Neuronal stem cell (in vitro differentiated cells): ENCODE measurements at regions not wholly inside any gene's neighbourhood (a gene's known extent, or its start where the extent isn't known, plus 50 kb on each side); places are given as distances from the start of the nearest gene placed in this dataset.
"Not testable (repeated sequence)": the region's sequence is repeated elsewhere in the genome, so short reads cannot be mapped to it uniquely, and the experiment has no call there.

Source experiments
- DNase-seq: peaks from one replicate; pipeline ENCODE4 v3.0.0-alpha.2; 2013; ENCODE audit warnings: low spot score
- H2AFZ ChIP-seq: one replicate; pipeline ENCODE4 v1.6.1; 2013; ENCODE audit warnings: mild to moderate bottlenecking, low read length, inconsistent platforms
- H2AK5ac ChIP-seq: 2 replicates; pipeline ENCODE4 v1.6.1; 2013; ENCODE audit warnings: low read depth, mild to moderate bottlenecking, inconsistent platforms, low read length, moderate library complexity, mixed read lengths
- H2BK120ac ChIP-seq: 2 replicates; pipeline ENCODE4 v1.6.1; 2013; ENCODE audit warnings: low read depth, mild to moderate bottlenecking, inconsistent platforms, low read length, moderate library complexity, mixed read lengths
- H2BK12ac ChIP-seq: one replicate; pipeline ENCODE4 v1.6.1; 2013; ENCODE audit warnings: low read length, inconsistent platforms
- H2BK15ac ChIP-seq: 2 replicates; pipeline ENCODE4 v1.6.1; 2013; ENCODE audit warnings: mild to moderate bottlenecking, low read length, inconsistent platforms, mixed read lengths
- H2BK5ac ChIP-seq: one replicate; pipeline ENCODE4 v1.6.1; 2013; ENCODE audit warnings: inconsistent platforms, mild to moderate bottlenecking, low read length, moderate library complexity
- H3K14ac ChIP-seq: one replicate; pipeline ENCODE4 v1.6.1; 2013; ENCODE audit warnings: low read length, inconsistent platforms
- H3K18ac ChIP-seq: 2 replicates; pipeline ENCODE4 v1.6.1; 2013; ENCODE audit warnings: low read length, inconsistent platforms
- H3K23ac ChIP-seq: 2 replicates; pipeline ENCODE4 v1.6.1; 2013; ENCODE audit warnings: low read depth, mild to moderate bottlenecking, mixed read lengths, low read length, inconsistent platforms; ENCODE audit not compliant: poor library complexity
- H3K27ac ChIP-seq: replicated peaks from 3 replicates; pipeline ENCODE4 v1.5.1; 2013; ENCODE audit warnings: low read length, inconsistent platforms
- H3K27me3 ChIP-seq, 3 experiments: 2 replicates each; pipeline ENCODE4 v1.6.1; 2013; ENCODE audit warnings: low read length in 3 of 3, mild to moderate bottlenecking in 2 of 3, inconsistent platforms in 1 of 3, low read depth in 1 of 3, mixed read lengths in 1 of 3, moderate library complexity in 1 of 3; ENCODE audit not compliant: control insufficient read depth in 3 of 3, insufficient read depth in 3 of 3
- H3K36me3 ChIP-seq, 2 donors: replicated peaks in 1 of 2; 2 replicates each; pipeline ENCODE4 v1.6.1; 2013; ENCODE audit warnings: low read length in 2 of 2; ENCODE audit not compliant: control insufficient read depth in 2 of 2, insufficient read depth in 2 of 2
- H3K4ac ChIP-seq: 2 replicates; pipeline ENCODE4 v1.6.1; 2013; ENCODE audit warnings: inconsistent platforms, mild to moderate bottlenecking, low read length, moderate library complexity
- H3K4me1 ChIP-seq, 2 donors: 1 replicate in 1 of 2; 2 replicates in 1 of 2; pipeline ENCODE4 v1.6.1; 2013; ENCODE audit warnings: low read length in 2 of 2, low read depth in 1 of 2; ENCODE audit not compliant: control insufficient read depth in 2 of 2, insufficient read depth in 1 of 2
- H3K4me2 ChIP-seq: one replicate; pipeline ENCODE4 v1.6.1; 2013; ENCODE audit warnings: mild to moderate bottlenecking, low read length, inconsistent platforms; ENCODE audit not compliant: insufficient read depth, poor library complexity, severe bottlenecking
- H3K4me3 ChIP-seq, 2 donors: 2 replicates each; pipeline ENCODE4 v1.5.1; 2013; ENCODE audit warnings: low read length in 2 of 2, mild to moderate bottlenecking in 2 of 2, inconsistent platforms in 1 of 2, moderate library complexity in 1 of 2
- H3K79me1 ChIP-seq: one replicate; pipeline ENCODE4 v1.6.1; 2013; ENCODE audit warnings: low read depth, mild to moderate bottlenecking, inconsistent platforms, low read length, moderate library complexity
- H3K9ac ChIP-seq: one replicate; pipeline ENCODE4 v1.6.1; 2013; ENCODE audit warnings: mild to moderate bottlenecking, low read depth, low read length, inconsistent platforms; ENCODE audit not compliant: poor library complexity
- H3K9me3 ChIP-seq, 2 donors: replicated peaks in 1 of 2; 2 replicates each; pipeline versions ENCODE3 to v1.6.1; 2013; ENCODE audit warnings: low read length in 2 of 2, mild to moderate bottlenecking in 2 of 2, inconsistent platforms in 1 of 2, low read depth in 1 of 2, mixed read lengths in 1 of 2, moderate library complexity in 1 of 2; ENCODE audit not compliant: control insufficient read depth in 2 of 2, insufficient read depth in 1 of 2
- H4K8ac ChIP-seq: one replicate; pipeline ENCODE4 v1.6.1; 2013; ENCODE audit warnings: low read depth, mild to moderate bottlenecking, inconsistent platforms, low read length, moderate library complexity
- H4K91ac ChIP-seq: one replicate; pipeline ENCODE4 v1.6.1; 2013; ENCODE audit warnings: low read length, low read depth, mild to moderate bottlenecking, inconsistent platforms; ENCODE audit not compliant: poor library complexity
- WGBS, 2 donors: extraction: QIAGEN DNeasy Blood & Tissue Kit; methylation state at CpG; one replicate each; pipeline ENCODE4 v1.1.7; 2013; ENCODE audit warnings: missing lambda C conversion rate in 2 of 2, mixed read lengths in 1 of 2; ENCODE audit not compliant: insufficient read length in 2 of 2, insufficient replicate concordance in 1 of 2; ENCODE audit errors: extremely low coverage in 2 of 2; 5-methylcytosine and 5-hydroxymethylcytosine counted together

DNA sequence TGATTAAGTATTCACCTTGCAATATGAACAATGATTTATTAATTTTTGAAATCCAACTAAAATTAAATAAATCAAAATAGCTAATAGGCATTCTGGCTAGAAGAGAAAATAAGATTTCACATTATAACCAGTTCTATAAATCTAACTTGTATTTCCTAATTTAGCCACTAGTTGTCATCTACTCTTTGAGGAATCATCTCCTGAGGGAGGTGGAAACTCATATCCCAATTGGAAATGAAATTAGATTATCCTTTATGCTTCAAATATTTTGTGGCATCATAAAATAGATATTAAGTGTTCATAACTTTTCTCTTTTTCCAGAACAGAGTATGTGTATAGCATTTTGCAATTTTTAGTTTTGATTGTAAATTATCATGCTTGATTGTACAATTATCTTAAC lies 558.5 kb upstream of the DIAPH2 start:
- Histone ChIP-seq H2AFZ (no peak overlapping the region), H3K9ac (no peak overlapping the region), H2BK15ac (no peak overlapping the region), H3K14ac (no peak overlapping the region), H3K4me3 (no peak overlapping the region), H3K27me3 (no peaks in the 10 kb centered on the region), H3K36me3 (no peaks in the 10 kb centered on the region), H3K4me1 (no peaks in the 10 kb centered on the region), H3K4me2 (no peak overlapping the region), H2BK120ac (no peak overlapping the region), H4K91ac (no peak overlapping the region), H4K8ac (no peak overlapping the region), H3K18ac (no peak overlapping the region), H3K27ac (no peak overlapping the region), H3K4ac (no peak overlapping the region), H2AK5ac (no peak overlapping the region), H3K23ac (no peak overlapping the region), H2BK5ac (no peak overlapping the region), H2BK12ac (no peak overlapping the region), H3K79me1 (no peaks in the 10 kb centered on the region), H3K9me3 (no peaks in the 10 kb centered on the region)
- no peak for DNase-seq

DNA sequence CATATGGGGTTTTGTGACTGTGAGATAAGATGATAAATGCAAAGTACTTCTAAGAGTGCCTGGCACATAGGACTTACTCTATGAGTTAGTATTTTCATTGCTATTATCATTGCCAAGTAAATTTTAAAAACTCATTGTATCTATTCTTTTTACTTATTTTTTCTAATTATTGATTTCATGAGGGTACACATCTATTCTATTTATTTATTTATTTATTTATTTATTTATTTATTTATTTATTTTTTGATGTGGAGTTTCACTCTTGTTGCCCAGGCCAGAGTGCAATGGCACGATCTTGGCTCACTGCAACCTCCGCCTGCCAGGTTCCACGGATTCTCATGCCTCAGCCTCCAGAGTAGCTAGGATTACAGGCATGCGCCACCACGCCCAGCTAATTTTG lies 556.6 kb upstream of the DIAPH2 start:
- H4K91ac ChIP-seq, H4K8ac ChIP-seq, H3K27me3 ChIP-seq, H2BK5ac ChIP-seq, H3K79me1 ChIP-seq, H3K36me3 ChIP-seq, H2AFZ ChIP-seq, H3K27ac ChIP-seq, H2BK15ac ChIP-seq, H3K4me1 ChIP-seq, H2BK12ac ChIP-seq, H3K14ac ChIP-seq, H3K18ac ChIP-seq, H3K4ac ChIP-seq, H3K4me3 ChIP-seq, H2AK5ac ChIP-seq, H3K23ac ChIP-seq, H3K9ac ChIP-seq, H2BK120ac ChIP-seq, DNase-seq, H3K9me3 ChIP-seq, H3K4me2 ChIP-seq: not testable (repeated sequence)
- no CpG with 5 or more reads among the region's 5 CpGs for WGBS, 2 donors

- WGBS, 2 donors: no CpG with 5 or more reads among the region's 1 CpG
- Histone ChIP-seq H3K14ac (no peak overlapping the region), H3K4me2 (no peak overlapping the region), H3K36me3 (no peaks in the 10 kb centered on the region), H2BK15ac (no peak overlapping the region), H3K18ac (no peak overlapping the region), H2BK5ac (no peak overlapping the region), H2AFZ (no peak overlapping the region), H3K4me1 (no peaks in the 10 kb centered on the region), H2AK5ac (no peak overlapping the region), H3K4ac (no peak overlapping the region), H3K4me3 (no peak overlapping the region), H4K8ac (no peak overlapping the region), H3K27ac (no peak overlapping the region), H3K9me3 (no peaks in the 10 kb centered on the region), H3K79me1 (no peaks in the 10 kb centered on the region), H3K23ac (no peak overlapping the region), H3K9ac (no peak overlapping the region), H2BK120ac (no peak overlapping the region), H3K27me3 (no peaks in the 10 kb centered on the region), H2BK12ac (no peak overlapping the region), H4K91ac (no peak overlapping the region)
- no peak for DNase-seq
Measured at GRCh38 chrX:96140796-96141195, 543.8 kb upstream of the DIAPH2 start.

DNA sequence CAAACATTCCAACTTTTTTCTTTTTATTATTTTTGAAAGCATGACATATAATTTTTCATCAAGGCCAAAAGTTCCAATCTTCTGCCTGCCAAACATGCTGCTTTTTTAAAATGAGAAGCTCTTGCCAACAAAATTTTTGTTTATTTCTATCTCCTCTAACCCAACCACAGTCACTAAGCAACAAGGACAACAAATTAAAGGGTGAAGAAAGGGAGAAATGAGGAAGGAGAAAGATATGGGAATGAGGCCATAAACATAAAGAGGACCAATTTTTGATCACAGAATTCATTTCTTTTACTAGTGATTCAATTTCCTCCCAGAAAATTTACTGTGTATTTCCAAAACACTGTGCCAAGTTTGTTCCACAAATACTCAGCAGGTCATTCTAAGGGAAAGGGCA lies 537.0 kb upstream of the DIAPH2 start:
- no peak overlapping the region for H3K27ac ChIP-seq
- no peak overlapping the region for H4K8ac ChIP-seq
- no peak overlapping the region for H2BK120ac ChIP-seq
- no peak overlapping the region for H4K91ac ChIP-seq
- no peaks in the 10 kb centered on the region for H3K79me1 ChIP-seq
- no peaks in the 10 kb centered on the region for H3K27me3 ChIP-seq
- H3K9me3 ChIP-seq: no peaks in the 10 kb centered on the region
- no peak overlapping the region for H3K23ac ChIP-seq
- no peaks in the 10 kb centered on the region for H3K4me1 ChIP-seq
- no peak overlapping the region for H2BK15ac ChIP-seq
- no peak overlapping the region for H3K4me3 ChIP-seq
- no peak overlapping the region for H3K4me2 ChIP-seq
- no peaks in the 10 kb centered on the region for H3K36me3 ChIP-seq
- no peak overlapping the region for H3K9ac ChIP-seq
- H3K14ac ChIP-seq: no peak overlapping the region
- H2BK12ac ChIP-seq: no peak overlapping the region
- no peak overlapping the region for H2BK5ac ChIP-seq
- no peak overlapping the region for H3K4ac ChIP-seq
- H2AFZ ChIP-seq: no peak overlapping the region
- no peak overlapping the region for H2AK5ac ChIP-seq
- DNase-seq: no peak
- H3K18ac ChIP-seq: no peak overlapping the region
